Activated B cell treated with CpG ODN at 0.5 μM for 24 hours (primary cell): ENCODE measurements at regions not wholly inside any gene's neighbourhood (a gene's known extent, or its start where the extent isn't known, plus 50 kb on each side); places are given as distances from the start of the nearest gene placed in this dataset.

Source experiments
- ATAC-seq: fragments of 200-7000 bp; cut with Tn5 transposase; one replicate; pipeline ENCODE4 v1.10.0; 2021; ENCODE audit warnings: low read depth, mild to moderate bottlenecking, moderate library complexity
- CTCF ChIA-PET: fragments of 350-600 bp; sonication (Branson Sonifier 250); formaldehyde crosslinking; loops from one replicate; lab custom pipeline; 2021; ENCODE audit warnings: antibody characterized with exemption; lab: Charles Lee
- POLR2A ChIA-PET: fragments of 350-600 bp; sonication (Branson Sonifier 250); formaldehyde crosslinking; loops from one replicate; lab custom pipeline; 2021; ENCODE audit warnings: antibody characterized with exemption; lab: Charles Lee
- DNase-seq: peaks from one replicate; pipeline ENCODE4 v3.0.0; 2022
- H3K27ac Mint-ChIP-seq: one replicate; pipeline ENCODE4 v1.8.0; 2020; ENCODE audit warnings: mixed read lengths
- H3K27me3 Mint-ChIP-seq: one replicate; pipeline ENCODE4 v1.8.0; 2021; ENCODE audit warnings: mixed read lengths
- H3K36me3 Mint-ChIP-seq: one replicate; pipeline ENCODE4 v1.8.0; 2021; ENCODE audit warnings: low read depth, mixed read lengths
- H3K4me1 Mint-ChIP-seq: one replicate; pipeline ENCODE4 v1.8.0; 2021; ENCODE audit warnings: mixed read lengths
- H3K4me3 Mint-ChIP-seq: one replicate; pipeline ENCODE4 v1.8.0; 2020; ENCODE audit warnings: mild to moderate bottlenecking, mixed read lengths
- H3K9me3 Mint-ChIP-seq: one replicate; pipeline ENCODE4 v1.8.0; 2020; ENCODE audit warnings: mixed read lengths
- CTCF ChIP-seq: fragments of 200-600 bp; IDR thresholded peaks from one replicate; pipeline ENCODE4 v1.8.0; 2022; ENCODE audit warnings: antibody characterized with exemption, mild to moderate bottlenecking
- intact Hi-C: fragments of 100-400 bp; cut with micrococcal nuclease; formaldehyde crosslinking; loops from one replicate; pipeline ENCODE4 v1.15.1; 2024

- no peaks in the 10 kb centered on the region for H3K36me3 Mint-ChIP-seq
- no peak for TF ChIP-seq CTCF
- peaks cover 19% of the 10 kb centered on the region for H3K27me3 Mint-ChIP-seq
- DNase-seq (no peak), ATAC-seq (no peak)
- intact Hi-C loops, result loop anchor here (10.0 kb wide), 1 partner anchor 1166 kb away; no protein-coding TSS in a partner anchor
- ChIA-PET CTCF (interaction anchor here (1.1 kb wide), 1 partner anchor 9 kb away, joined by 3 read pairs; no protein-coding TSS in a partner anchor), POLR2A (interaction anchor here (0.7 kb wide), 1 partner anchor 650 kb away, joined by 3 read pairs; no protein-coding TSS in a partner anchor)
- no peak overlapping the region for H3K4me3 Mint-ChIP-seq
- no peaks in the 10 kb centered on the region for H3K4me1 Mint-ChIP-seq
- H3K9me3 Mint-ChIP-seq, result no peaks in the 10 kb centered on the region
- no peak overlapping the region for H3K27ac Mint-ChIP-seq
Measured at GRCh38 chr15:38709196-38709595, 144.6 kb upstream of the RASGRP1 start.

- Mint-ChIP-seq H3K27ac (no peak overlapping the region), H3K4me1 (no peaks in the 10 kb centered on the region), H3K27me3 (peaks cover 9% of the 10 kb centered on the region), H3K36me3 (no peaks in the 10 kb centered on the region), H3K4me3 (no peak overlapping the region), H3K9me3 (no peaks in the 10 kb centered on the region)
- intact Hi-C loops, result no loop called here
- ATAC-seq (no peak), DNase-seq (no peak)
- POLR2A ChIA-PET, result no interaction called here
- no peak for TF ChIP-seq CTCF
- CTCF ChIA-PET, result no interaction called here
Measured at GRCh38 chr15:38714309-38715072, 149.9 kb upstream of the RASGRP1 start.

GRCh38 chr15:38720893-38721567, 156.4 kb upstream of the RASGRP1 start:
- CTCF ChIA-PET, result no interaction called here

GRCh38 chr15:38721568-38721945, 156.9 kb upstream of the RASGRP1 start:
- ChIA-PET CTCF (no interaction called here), POLR2A (no interaction called here)
- intact Hi-C loops, result no loop called here
- DNase-seq (no peak), ATAC-seq (no peak)
- no peak overlapping the region for H3K27ac Mint-ChIP-seq
- no peaks in the 10 kb centered on the region for H3K9me3 Mint-ChIP-seq
- no peak for TF ChIP-seq CTCF
- H3K27me3 Mint-ChIP-seq, result no peaks in the 10 kb centered on the region
- H3K36me3 Mint-ChIP-seq, result no peaks in the 10 kb centered on the region
- no peak overlapping the region for H3K4me3 Mint-ChIP-seq
- H3K4me1 Mint-ChIP-seq, result no peaks in the 10 kb centered on the region

More at GRCh38 chr15:38720893-38721567, 156.4 kb upstream of the RASGRP1 start:
- TF ChIP-seq CTCF, result no peak
- no peak overlapping the region for H3K27ac Mint-ChIP-seq
- intact Hi-C loops, result no loop called here
- H3K4me3 Mint-ChIP-seq, result no peak overlapping the region
- H3K9me3 Mint-ChIP-seq, result no peaks in the 10 kb centered on the region
- no peaks in the 10 kb centered on the region for H3K27me3 Mint-ChIP-seq
- no peaks in the 10 kb centered on the region for H3K36me3 Mint-ChIP-seq
- POLR2A ChIA-PET, result no interaction called here
- no peak for DNase-seq
- H3K4me1 Mint-ChIP-seq, result no peaks in the 10 kb centered on the region
- ATAC-seq, result no peak

- POLR2A ChIA-PET, result no interaction called here
- CTCF ChIA-PET, result interaction anchor here (1.8 kb wide), 1 partner anchor 15 kb away, joined by 5 read pairs; no protein-coding TSS in a partner anchor
- no peak for TF ChIP-seq CTCF
- H3K27me3 Mint-ChIP-seq, result no peaks in the 10 kb centered on the region
- no peaks in the 10 kb centered on the region for H3K9me3 Mint-ChIP-seq
- H3K36me3 Mint-ChIP-seq, result no peaks in the 10 kb centered on the region
- intact Hi-C loops, result no loop called here
- no peak overlapping the region for H3K4me3 Mint-ChIP-seq
- H3K27ac Mint-ChIP-seq, result no peak overlapping the region
- no peak for DNase-seq
- ATAC-seq, result no peak
- no peaks in the 10 kb centered on the region for H3K4me1 Mint-ChIP-seq
Measured at GRCh38 chr15:38722236-38722635, 157.6 kb upstream of the RASGRP1 start.
